ENCODE measurements at regions not wholly inside any gene's neighbourhood (a gene's known extent, or its start where the extent isn't known, plus 50 kb on each side); places are given as distances from the start of the nearest gene placed in this dataset.

DNA sequence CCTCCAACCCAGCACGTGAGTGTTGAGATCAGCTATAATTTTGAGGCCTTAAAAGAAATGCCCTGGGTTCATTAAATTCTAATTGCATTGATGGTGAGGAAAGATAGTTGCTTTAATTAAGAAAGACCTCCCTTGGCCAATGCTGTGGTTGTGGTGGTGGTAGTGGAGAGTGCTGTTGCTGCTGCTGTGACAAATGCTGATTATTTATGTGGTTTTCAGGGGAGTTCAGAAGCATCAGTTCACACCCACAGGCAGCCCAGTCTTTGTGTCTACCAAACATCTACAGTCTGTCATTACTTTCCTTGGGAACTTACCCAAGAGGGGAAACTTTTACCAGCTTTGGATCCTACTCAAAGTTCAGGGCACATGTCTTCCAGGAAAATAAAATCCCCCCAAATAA, 178.4 kb upstream of the PARP11 start:
- Mint-ChIP-seq H3K4me3 (no peak overlapping the region), H3K27ac (no peak overlapping the region), H3K27me3 (ENCODE audit: low read depth) (peaks cover 17% of the 10 kb centered on the region), H3K4me1 (peaks cover 2% of the 10 kb centered on the region), H3K36me3 (ENCODE audit: low read depth) (no peaks in the 10 kb centered on the region), H3K9me3 (no peaks in the 10 kb centered on the region)
- TF ChIP-seq, protein P1, sequence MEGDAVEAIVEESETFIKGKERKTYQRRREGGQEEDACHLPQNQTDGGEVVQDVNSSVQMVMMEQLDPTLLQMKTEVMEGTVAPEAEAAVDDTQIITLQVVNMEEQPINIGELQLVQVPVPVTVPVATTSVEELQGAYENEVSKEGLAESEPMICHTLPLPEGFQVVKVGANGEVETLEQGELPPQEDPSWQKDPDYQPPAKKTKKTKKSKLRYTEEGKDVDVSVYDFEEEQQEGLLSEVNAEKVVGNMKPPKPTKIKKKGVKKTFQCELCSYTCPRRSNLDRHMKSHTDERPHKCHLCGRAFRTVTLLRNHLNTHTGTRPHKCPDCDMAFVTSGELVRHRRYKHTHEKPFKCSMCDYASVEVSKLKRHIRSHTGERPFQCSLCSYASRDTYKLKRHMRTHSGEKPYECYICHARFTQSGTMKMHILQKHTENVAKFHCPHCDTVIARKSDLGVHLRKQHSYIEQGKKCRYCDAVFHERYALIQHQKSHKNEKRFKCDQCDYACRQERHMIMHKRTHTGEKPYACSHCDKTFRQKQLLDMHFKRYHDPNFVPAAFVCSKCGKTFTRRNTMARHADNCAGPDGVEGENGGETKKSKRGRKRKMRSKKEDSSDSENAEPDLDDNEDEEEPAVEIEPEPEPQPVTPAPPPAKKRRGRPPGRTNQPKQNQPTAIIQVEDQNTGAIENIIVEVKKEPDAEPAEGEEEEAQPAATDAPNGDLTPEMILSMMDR (IDR thresholded peaks at IDR 0.05; ENCODE audit: unreplicated experiment in 3 of 3) = no peak

DNA sequence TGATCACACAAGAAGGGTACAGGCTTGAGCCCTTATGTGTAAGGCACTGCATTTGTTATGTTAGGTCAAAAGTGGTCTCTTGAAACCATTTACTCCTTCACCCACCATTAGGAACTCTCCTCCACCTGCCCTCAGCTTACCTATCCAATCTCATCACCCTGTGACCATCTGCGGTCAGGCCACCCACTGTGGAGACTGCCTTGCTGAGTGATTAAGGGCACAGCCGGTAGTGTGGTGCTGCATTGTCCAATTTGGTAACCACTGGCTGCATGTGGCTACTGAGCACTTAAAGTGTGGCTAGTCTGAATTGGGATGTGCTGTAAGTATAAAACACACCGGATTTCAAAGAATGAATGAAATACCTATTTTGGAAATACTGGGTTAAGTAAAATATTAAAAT, 177.1 kb upstream of the PARP11 start:
- Mint-ChIP-seq H3K4me1 (peaks cover 14% of the 10 kb centered on the region), H3K27ac (no peak overlapping the region), H3K4me3 (no peak overlapping the region), H3K36me3 (ENCODE audit: low read depth) (no peaks in the 10 kb centered on the region), H3K9me3 (no peaks in the 10 kb centered on the region), H3K27me3 (ENCODE audit: low read depth) (peaks cover 30% of the 10 kb centered on the region)
- TF ChIP-seq, protein P1 (IDR thresholded peaks at IDR 0.05; ENCODE audit: unreplicated experiment in 3 of 3) = no peak

DNA sequence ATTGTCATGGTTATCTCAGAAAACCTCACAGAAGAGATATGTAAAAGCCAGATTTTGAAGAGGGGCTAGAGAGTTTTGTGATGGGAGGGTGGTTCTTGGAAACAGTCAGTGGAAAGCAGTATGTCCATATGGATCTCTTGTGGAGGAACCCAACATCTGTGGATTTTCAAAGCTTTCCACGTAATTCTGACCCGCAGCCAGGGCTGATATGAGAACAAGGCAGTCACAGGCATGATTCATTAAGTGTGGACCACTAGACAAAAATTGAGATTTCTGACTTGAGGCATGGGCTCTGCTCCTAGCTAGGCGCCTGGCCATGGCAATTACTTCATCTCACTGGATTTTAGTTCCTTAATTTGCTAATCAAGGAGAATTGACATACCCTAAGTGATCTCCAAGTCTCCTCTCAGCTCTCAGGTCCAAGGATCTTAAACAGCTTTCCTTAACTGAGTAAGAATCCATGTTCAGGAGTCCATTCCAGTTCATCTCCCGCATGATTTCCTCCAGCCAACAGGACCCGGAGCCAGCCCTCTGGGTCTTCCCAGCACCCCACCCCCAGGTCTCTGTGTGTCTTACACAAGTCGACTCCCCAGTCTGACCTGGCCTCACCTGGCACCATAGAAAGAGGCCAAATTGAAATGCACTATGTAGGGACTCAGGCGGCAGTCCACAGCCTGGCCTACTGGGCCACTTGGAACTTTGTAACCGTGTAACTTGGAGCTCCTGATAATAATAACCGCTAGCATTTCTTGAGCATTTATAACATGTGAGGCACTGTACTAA, 176.3 kb upstream of the PARP11 start:
- H3K36me3 Mint-ChIP-seq (ENCODE audit: low read depth) = no peaks in the 10 kb centered on the region
- TF ChIP-seq, protein P1 (IDR thresholded peaks at IDR 0.05; ENCODE audit: unreplicated experiment in 3 of 3) = no peak
- H3K4me3 Mint-ChIP-seq = no peak overlapping the region
- no peak overlapping the region for H3K27ac Mint-ChIP-seq
- peaks cover 31% of the 10 kb centered on the region for H3K27me3 Mint-ChIP-seq (ENCODE audit: low read depth)
- H3K9me3 Mint-ChIP-seq = no peaks in the 10 kb centered on the region
- H3K4me1 Mint-ChIP-seq = peaks cover 14% of the 10 kb centered on the region

DNA sequence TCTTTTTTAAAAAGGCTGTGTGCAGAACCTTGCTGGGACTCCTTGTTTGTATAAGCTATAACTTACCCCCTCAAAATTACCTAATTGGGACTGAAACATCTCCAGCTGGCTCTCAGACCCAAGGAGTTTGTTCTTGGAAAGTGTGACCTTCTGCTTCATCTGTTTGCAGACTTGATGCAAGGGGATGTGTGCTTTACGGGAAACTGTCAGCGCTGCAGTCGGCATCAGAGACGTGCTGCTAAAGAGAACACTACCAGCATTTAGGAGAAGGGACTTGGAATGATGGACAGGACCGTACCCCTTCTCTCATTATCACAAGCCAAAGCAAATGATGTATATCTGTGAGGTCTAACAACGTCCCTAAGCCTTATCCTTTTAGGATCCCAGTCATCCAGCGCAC, 174.2 kb upstream of the PARP11 start:
- H3K27me3 Mint-ChIP-seq (ENCODE audit: low read depth) = peaks cover 28% of the 10 kb centered on the region
- TF ChIP-seq, protein P1 (IDR thresholded peaks at IDR 0.05; ENCODE audit: unreplicated experiment in 3 of 3) = no peak

DNA sequence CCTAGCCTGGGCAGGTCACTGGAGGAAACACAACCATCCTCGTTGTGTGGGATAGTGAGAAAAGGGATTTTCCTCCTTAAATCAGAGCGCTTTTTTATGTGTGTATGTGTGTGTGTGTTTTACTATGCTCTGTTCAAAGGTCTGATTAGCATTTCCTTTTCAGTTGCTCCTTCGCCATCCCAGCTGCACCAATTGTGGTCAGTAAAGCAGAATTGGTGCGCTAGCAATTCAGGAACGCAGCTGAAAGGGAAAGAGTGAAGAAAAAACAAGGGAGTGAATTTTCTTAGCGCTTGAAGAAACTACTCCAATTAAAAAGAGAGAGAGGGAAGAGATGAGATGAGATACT, 173.3 kb upstream of the PARP11 start:
- Mint-ChIP-seq H3K4me1 (peaks cover 22% of the 10 kb centered on the region), H3K36me3 (ENCODE audit: low read depth) (no peaks in the 10 kb centered on the region), H3K27ac (no peak overlapping the region), H3K9me3 (no peaks in the 10 kb centered on the region), H3K27me3 (ENCODE audit: low read depth) (peaks cover 28% of the 10 kb centered on the region), H3K4me3 (no peak overlapping the region)
- TF ChIP-seq, protein P1 (IDR thresholded peaks at IDR 0.05; ENCODE audit: unreplicated experiment in 3 of 3) = no peak

More for the DNA sequence above, 174.2 kb upstream of the PARP11 start:
- Mint-ChIP-seq H3K36me3 (ENCODE audit: low read depth) (no peaks in the 10 kb centered on the region), H3K4me3 (no peak overlapping the region), H3K9me3 (no peaks in the 10 kb centered on the region), H3K4me1 (peaks cover 14% of the 10 kb centered on the region), H3K27ac (no peak overlapping the region)
